22Rv1 (cell line): ENCODE measurements at regions not wholly inside any gene's neighbourhood (a gene's known extent, or its start where the extent isn't known, plus 50 kb on each side); places are given as distances from the start of the nearest gene placed in this dataset.

Experiments used
- ZFX ChIP-seq: fragments of 450-650 bp; IDR thresholded peaks from 2 replicates; pipeline ENCODE4 v1.6.1; 2017; ENCODE audit warnings: antibody characterized with exemption, borderline replicate concordance
- TF ChIP-seq, protein P1 (sequence below): fragments of 450-650 bp; IDR thresholded peaks from 2 replicates; pipeline ENCODE4 v1.5.1; 2017; ENCODE audit warnings: mild to moderate bottlenecking

DNA sequence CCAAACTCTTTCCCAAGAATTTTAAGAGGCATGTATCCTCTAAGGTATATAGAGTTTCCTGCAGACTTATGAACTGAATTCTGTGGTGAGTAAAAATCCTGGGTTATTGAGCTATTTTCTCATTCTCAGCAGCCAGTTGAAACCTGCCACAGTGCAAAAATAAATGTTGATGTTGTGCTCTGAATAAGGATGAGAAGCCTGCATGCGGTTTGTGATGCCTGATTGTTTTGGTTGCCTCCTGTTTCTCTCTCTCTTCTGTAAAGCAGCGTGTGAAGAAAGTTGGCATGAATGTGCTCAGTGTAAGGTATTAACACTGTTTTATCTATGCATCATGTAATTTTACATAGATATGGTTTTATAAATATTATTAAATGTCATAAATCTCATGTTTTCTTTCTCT lies 452.6 kb downstream of the CDH2 start:
- TF ChIP-seq, protein P1, sequence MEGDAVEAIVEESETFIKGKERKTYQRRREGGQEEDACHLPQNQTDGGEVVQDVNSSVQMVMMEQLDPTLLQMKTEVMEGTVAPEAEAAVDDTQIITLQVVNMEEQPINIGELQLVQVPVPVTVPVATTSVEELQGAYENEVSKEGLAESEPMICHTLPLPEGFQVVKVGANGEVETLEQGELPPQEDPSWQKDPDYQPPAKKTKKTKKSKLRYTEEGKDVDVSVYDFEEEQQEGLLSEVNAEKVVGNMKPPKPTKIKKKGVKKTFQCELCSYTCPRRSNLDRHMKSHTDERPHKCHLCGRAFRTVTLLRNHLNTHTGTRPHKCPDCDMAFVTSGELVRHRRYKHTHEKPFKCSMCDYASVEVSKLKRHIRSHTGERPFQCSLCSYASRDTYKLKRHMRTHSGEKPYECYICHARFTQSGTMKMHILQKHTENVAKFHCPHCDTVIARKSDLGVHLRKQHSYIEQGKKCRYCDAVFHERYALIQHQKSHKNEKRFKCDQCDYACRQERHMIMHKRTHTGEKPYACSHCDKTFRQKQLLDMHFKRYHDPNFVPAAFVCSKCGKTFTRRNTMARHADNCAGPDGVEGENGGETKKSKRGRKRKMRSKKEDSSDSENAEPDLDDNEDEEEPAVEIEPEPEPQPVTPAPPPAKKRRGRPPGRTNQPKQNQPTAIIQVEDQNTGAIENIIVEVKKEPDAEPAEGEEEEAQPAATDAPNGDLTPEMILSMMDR: no peak
- no peak for TF ChIP-seq ZFX
